ENCODE measurements at regions not wholly inside any gene's neighbourhood (a gene's known extent, or its start where the extent isn't known, plus 50 kb on each side); places are given as distances from the start of the nearest gene placed in this dataset.

- Histone ChIP-seq H3K4me2 (no peak overlapping the region), H3K4me3 (no peak overlapping the region), H3K4me1 (no peaks in the 10 kb centered on the region), H3K9me3 (no peaks in the 10 kb centered on the region), H3K27ac (no peak overlapping the region)
- DNase-seq (ENCODE audit: low read depth in 1 of 2, low spot score in 1 of 2) (no peak), FAIRE-seq (no peak), ATAC-seq (no peak)
- CTCF ChIA-PET, result no interaction called here
- WGBS (ENCODE audit: missing lambda C conversion rate), result under 1% methylated on average over 6 of the region's 6 CpGs
- POLR2A ChIA-PET, result no interaction called here
- no peak for TF ChIP-seq JUNB (IDR thresholded peaks at IDR 0.05)
- no peak for TF ChIP-seq ZSCAN20 (CRISPR knock-in tag; IDR thresholded peaks at IDR 0.05)
- no peak for TF ChIP-seq ZFP36 (IDR thresholded peaks at IDR 0.05; ENCODE audit: borderline replicate concordance, partially characterized antibody)
- TF ChIP-seq REST (IDR thresholded peaks at IDR 0.05), result no peak
- no peak for TF ChIP-seq EP300 (IDR thresholded peaks at IDR 0.05)
- no peak for TF ChIP-seq HOXA7 (CRISPR knock-in tag; IDR thresholded peaks at IDR 0.05)
- no peak for TF ChIP-seq POLR2AphosphoS2 (conservative IDR thresholded peaks at IDR 0.05; ENCODE audit: low read length)
- no peak for TF ChIP-seq CHD2 (IDR thresholded peaks at IDR 0.05; ENCODE audit: low read length, partially characterized antibody)
- TF ChIP-seq ELK1 (IDR thresholded peaks at IDR 0.05; ENCODE audit: low read depth, low read length), result no peak
- TF ChIP-seq CEBPB (IDR thresholded peaks at IDR 0.05), result no peak
- TF ChIP-seq HOXB13 (CRISPR knock-in tag; IDR thresholded peaks at IDR 0.05; ENCODE audit: low read depth), result no peak
- TF ChIP-seq RFX5 (IDR thresholded peaks at IDR 0.05), result no peak
- TF ChIP-seq, protein P1, sequence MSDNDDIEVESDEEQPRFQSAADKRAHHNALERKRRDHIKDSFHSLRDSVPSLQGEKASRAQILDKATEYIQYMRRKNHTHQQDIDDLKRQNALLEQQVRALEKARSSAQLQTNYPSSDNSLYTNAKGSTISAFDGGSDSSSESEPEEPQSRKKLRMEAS (IDR thresholded peaks at IDR 0.05), result no peak
- no peak for TF ChIP-seq RCOR1 (IDR thresholded peaks at IDR 0.05; ENCODE audit: low read depth, low read length)
- no peak for TF ChIP-seq ZNF302 (CRISPR knock-in tag; IDR thresholded peaks at IDR 0.05)
- no peak for TF ChIP-seq FOXS1 (CRISPR knock-in tag; IDR thresholded peaks at IDR 0.05)
Measured at GRCh38 chr21:24290151-24290833, 1317.0 kb downstream of the MRPL39 start.

GRCh38 chr21:24289539-24289938 is 1317.7 kb downstream of the MRPL39 start:
- no peak for FAIRE-seq

More at GRCh38 chr21:24289539-24289938, 1317.7 kb downstream of the MRPL39 start:
- ChIA-PET CTCF (no interaction called here), POLR2A (no interaction called here)
- H3K4me2 ChIP-seq, result no peak overlapping the region
- H3K4me1 ChIP-seq, result no peaks in the 10 kb centered on the region
- 3% methylated on average over 1 of the region's 1 CpG for WGBS (ENCODE audit: missing lambda C conversion rate)
- no peak for DNase-seq (ENCODE audit: low read depth in 1 of 2, low spot score in 1 of 2)
- no peak for TF ChIP-seq SREBF2 (IDR thresholded peaks at IDR 0.05)
- TF ChIP-seq, protein P2, sequence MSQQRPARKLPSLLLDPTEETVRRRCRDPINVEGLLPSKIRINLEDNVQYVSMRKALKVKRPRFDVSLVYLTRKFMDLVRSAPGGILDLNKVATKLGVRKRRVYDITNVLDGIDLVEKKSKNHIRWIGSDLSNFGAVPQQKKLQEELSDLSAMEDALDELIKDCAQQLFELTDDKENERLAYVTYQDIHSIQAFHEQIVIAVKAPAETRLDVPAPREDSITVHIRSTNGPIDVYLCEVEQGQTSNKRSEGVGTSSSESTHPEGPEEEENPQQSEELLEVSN (IDR thresholded peaks at IDR 0.05; ENCODE audit: borderline replicate concordance, low read depth), result no peak
- no peak for TF ChIP-seq GATA3 (IDR thresholded peaks at IDR 0.05; ENCODE audit: borderline replicate concordance)
- no peak for TF ChIP-seq RARB (CRISPR knock-in tag; IDR thresholded peaks at IDR 0.05)
- no peak for TF ChIP-seq FOXS1 (CRISPR knock-in tag; IDR thresholded peaks at IDR 0.05)
- no peak for TF ChIP-seq ZC3H11A (IDR thresholded peaks at IDR 0.05)
- TF ChIP-seq, protein P3, sequence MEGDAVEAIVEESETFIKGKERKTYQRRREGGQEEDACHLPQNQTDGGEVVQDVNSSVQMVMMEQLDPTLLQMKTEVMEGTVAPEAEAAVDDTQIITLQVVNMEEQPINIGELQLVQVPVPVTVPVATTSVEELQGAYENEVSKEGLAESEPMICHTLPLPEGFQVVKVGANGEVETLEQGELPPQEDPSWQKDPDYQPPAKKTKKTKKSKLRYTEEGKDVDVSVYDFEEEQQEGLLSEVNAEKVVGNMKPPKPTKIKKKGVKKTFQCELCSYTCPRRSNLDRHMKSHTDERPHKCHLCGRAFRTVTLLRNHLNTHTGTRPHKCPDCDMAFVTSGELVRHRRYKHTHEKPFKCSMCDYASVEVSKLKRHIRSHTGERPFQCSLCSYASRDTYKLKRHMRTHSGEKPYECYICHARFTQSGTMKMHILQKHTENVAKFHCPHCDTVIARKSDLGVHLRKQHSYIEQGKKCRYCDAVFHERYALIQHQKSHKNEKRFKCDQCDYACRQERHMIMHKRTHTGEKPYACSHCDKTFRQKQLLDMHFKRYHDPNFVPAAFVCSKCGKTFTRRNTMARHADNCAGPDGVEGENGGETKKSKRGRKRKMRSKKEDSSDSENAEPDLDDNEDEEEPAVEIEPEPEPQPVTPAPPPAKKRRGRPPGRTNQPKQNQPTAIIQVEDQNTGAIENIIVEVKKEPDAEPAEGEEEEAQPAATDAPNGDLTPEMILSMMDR (IDR thresholded peaks at IDR 0.05), result no peak
- TF ChIP-seq SMC3 (IDR thresholded peaks at IDR 0.05), result no peak
- TF ChIP-seq RFX5 (IDR thresholded peaks at IDR 0.05), result no peak
- TF ChIP-seq KDM1A (IDR thresholded peaks at IDR 0.05; ENCODE audit: low read depth), result no peak
- TF ChIP-seq PBX3 (IDR thresholded peaks at IDR 0.05), result no peak
- TF ChIP-seq MAZ (IDR thresholded peaks at IDR 0.05; ENCODE audit: borderline replicate concordance, low read depth, low read length), result no peak
- no peak for TF ChIP-seq HEYL (CRISPR knock-in tag; IDR thresholded peaks at IDR 0.05)
- TF ChIP-seq MAFK (IDR thresholded peaks at IDR 0.05; ENCODE audit: partially characterized antibody), result no peak
- TF ChIP-seq POLR2AphosphoS2 (conservative IDR thresholded peaks at IDR 0.05; ENCODE audit: low read length), result no peak
- TF ChIP-seq HOXB13 (CRISPR knock-in tag; IDR thresholded peaks at IDR 0.05; ENCODE audit: low read depth), result no peak
- no peak for TF ChIP-seq FOSB (CRISPR knock-in tag; IDR thresholded peaks at IDR 0.05)
- no peak for TF ChIP-seq NFE2L2 (conservative IDR thresholded peaks at IDR 0.05; ENCODE audit: low read length)
- H3K9me3 ChIP-seq, result no peaks in the 10 kb centered on the region
- no peak overlapping the region for H3K27ac ChIP-seq
- ATAC-seq, result no peak
- H3K4me3 ChIP-seq, result no peak overlapping the region

Measured in A549 (cell line).